ENCODE measurements at regions not wholly inside any gene's neighbourhood (a gene's known extent, or its start where the extent isn't known, plus 50 kb on each side); places are given as distances from the start of the nearest gene placed in this dataset.

DNA sequence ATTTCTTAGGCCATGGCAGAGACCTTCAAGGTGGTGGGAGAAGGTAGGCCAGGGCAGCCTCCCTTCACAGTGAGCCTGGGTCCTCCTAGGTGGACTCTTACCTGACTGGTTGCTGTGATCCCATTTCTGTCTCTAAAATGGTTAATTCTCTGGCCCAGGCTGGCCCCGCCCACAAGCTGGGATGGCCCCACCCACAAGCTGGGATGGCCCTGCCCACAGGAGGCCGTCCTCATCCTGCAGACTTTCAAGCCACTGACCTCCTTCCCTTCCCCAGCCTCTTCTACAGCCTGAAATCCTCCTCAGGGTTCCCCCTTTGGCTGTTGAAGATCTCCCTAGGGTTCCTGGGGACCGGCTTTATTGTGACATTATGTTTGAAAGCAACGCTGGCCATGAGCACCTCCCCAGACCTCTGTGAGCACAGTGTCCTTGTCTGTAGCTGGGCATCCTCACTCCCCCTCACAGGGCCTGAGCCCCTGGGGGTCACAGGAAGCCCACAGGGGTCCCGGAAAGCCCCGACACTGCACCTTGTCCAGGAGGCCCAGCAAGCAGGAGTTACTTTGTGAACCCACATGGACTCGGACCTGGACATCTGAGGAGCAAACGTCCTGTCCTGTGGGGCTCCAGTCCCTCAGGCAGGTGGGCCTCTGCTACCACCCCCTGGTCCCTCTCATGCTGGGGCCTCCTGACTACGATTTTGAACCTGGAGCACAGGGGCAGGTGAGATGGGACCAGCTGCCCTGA is 621.7 kb downstream of the MATN1 start:
- TF ChIP-seq, protein P1, sequence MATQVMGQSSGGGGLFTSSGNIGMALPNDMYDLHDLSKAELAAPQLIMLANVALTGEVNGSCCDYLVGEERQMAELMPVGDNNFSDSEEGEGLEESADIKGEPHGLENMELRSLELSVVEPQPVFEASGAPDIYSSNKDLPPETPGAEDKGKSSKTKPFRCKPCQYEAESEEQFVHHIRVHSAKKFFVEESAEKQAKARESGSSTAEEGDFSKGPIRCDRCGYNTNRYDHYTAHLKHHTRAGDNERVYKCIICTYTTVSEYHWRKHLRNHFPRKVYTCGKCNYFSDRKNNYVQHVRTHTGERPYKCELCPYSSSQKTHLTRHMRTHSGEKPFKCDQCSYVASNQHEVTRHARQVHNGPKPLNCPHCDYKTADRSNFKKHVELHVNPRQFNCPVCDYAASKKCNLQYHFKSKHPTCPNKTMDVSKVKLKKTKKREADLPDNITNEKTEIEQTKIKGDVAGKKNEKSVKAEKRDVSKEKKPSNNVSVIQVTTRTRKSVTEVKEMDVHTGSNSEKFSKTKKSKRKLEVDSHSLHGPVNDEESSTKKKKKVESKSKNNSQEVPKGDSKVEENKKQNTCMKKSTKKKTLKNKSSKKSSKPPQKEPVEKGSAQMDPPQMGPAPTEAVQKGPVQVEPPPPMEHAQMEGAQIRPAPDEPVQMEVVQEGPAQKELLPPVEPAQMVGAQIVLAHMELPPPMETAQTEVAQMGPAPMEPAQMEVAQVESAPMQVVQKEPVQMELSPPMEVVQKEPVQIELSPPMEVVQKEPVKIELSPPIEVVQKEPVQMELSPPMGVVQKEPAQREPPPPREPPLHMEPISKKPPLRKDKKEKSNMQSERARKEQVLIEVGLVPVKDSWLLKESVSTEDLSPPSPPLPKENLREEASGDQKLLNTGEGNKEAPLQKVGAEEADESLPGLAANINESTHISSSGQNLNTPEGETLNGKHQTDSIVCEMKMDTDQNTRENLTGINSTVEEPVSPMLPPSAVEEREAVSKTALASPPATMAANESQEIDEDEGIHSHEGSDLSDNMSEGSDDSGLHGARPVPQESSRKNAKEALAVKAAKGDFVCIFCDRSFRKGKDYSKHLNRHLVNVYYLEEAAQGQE (IDR thresholded peaks at IDR 0.05; ENCODE audit: insufficient read depth in 1 of 2, low read depth in 2 of 2, low read length in 2 of 2) = no peak
- TF ChIP-seq POLR2AphosphoS5 (IDR thresholded peaks at IDR 0.05; ENCODE audit: low read depth, low read length) = no peak

Data from PFSK-1 (cell line).